ENCODE measurements at regions not wholly inside any gene's neighbourhood (a gene's known extent, or its start where the extent isn't known, plus 50 kb on each side); places are given as distances from the start of the nearest gene placed in this dataset.

DNA sequence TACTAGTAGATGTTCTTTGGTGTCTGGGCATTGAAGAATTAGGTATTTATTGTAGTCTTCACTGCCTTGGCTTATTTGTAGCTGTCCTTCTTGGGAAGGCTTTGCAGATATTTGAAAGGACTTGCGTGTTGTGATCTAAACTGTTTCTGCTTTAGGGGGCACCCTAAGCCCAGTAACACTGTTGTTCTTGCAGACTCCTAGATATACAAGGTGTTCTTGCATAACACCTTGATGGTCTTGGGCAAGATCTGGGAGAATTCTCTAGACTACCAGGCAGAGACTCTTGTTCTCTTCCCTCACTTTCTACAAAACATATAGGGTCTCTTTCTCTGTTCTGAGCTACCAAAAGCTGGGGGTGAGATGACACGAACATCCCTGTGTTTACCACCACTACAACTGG, 179.1 kb downstream of the FAM170A start:
- TF ChIP-seq, protein P1, sequence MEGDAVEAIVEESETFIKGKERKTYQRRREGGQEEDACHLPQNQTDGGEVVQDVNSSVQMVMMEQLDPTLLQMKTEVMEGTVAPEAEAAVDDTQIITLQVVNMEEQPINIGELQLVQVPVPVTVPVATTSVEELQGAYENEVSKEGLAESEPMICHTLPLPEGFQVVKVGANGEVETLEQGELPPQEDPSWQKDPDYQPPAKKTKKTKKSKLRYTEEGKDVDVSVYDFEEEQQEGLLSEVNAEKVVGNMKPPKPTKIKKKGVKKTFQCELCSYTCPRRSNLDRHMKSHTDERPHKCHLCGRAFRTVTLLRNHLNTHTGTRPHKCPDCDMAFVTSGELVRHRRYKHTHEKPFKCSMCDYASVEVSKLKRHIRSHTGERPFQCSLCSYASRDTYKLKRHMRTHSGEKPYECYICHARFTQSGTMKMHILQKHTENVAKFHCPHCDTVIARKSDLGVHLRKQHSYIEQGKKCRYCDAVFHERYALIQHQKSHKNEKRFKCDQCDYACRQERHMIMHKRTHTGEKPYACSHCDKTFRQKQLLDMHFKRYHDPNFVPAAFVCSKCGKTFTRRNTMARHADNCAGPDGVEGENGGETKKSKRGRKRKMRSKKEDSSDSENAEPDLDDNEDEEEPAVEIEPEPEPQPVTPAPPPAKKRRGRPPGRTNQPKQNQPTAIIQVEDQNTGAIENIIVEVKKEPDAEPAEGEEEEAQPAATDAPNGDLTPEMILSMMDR (IDR thresholded peaks at IDR 0.05) = no peak
- no peak for TF ChIP-seq EZH2 (IDR thresholded peaks at IDR 0.05; ENCODE audit: borderline replicate concordance, insufficient read depth, low read depth, low read length, poor library complexity, severe bottlenecking)

All from B cell (primary cell).